ENCODE measurements at regions not wholly inside any gene's neighbourhood (a gene's known extent, or its start where the extent isn't known, plus 50 kb on each side); places are given as distances from the start of the nearest gene placed in this dataset.

- no peak overlapping the region for H3K14ac ChIP-seq (ENCODE audit: insufficient read length)
- CTCF ChIA-PET (ENCODE audit: partially characterized antibody), result no interaction called here
- peaks cover 55 to 100% (median 81%) of the 10 kb centered on the region in 4 experiments for H3K36me3 ChIP-seq (ENCODE audit: control insufficient read depth in 2 of 4, insufficient read depth in 4 of 4, low read length in 3 of 4)
Observed at GRCh38 chr15:25094519-25094918, 139.7 kb downstream of the SNRPN start.

More at GRCh38 chr15:25094519-25094918, 139.7 kb downstream of the SNRPN start:
- Histone ChIP-seq H4K20me1 (replicated peaks in 1 of 2; ENCODE audit: control insufficient read depth in 1 of 2, insufficient read depth in 2 of 2, low read length in 2 of 2) (peaks cover 4% of the 10 kb centered on the region in 2 experiments), H3K27ac (ENCODE audit: low read depth, low read length) (no peak overlapping the region), H3K23ac (ENCODE audit: insufficient read length) (no peak overlapping the region), H3K9ac (replicated peaks in 1 of 4; ENCODE audit: extremely low read depth in 1 of 4, low read depth in 3 of 4, low read length in 3 of 4) (no peak overlapping the region), H3K79me1 (ENCODE audit: low read depth, low read length) (no peaks in the 10 kb centered on the region), H3K18ac (ENCODE audit: extremely low read depth, low read length) (no peak overlapping the region), H4K91ac (replicated peaks; ENCODE audit: insufficient read length, low read length) (no peak overlapping the region), H2BK15ac (ENCODE audit: low read length) (no peak overlapping the region), H3K4me2 (ENCODE audit: insufficient read depth in 1 of 2, low read depth in 2 of 2, low read length in 2 of 2) (no peak overlapping the region), H3K4me3 (ENCODE audit: extremely low read depth in 1 of 4, insufficient read depth in 2 of 4, low read depth in 3 of 4, low read length in 4 of 4) (no peak overlapping the region), H2BK120ac (replicated peaks; ENCODE audit: low read depth, low read length) (no peak overlapping the region), H3K9me3 (ENCODE audit: insufficient read depth in 2 of 2, low read depth in 1 of 2, low read length in 1 of 2) (peaks cover 23 to 34% of the 10 kb centered on the region in 2 experiments; a peak in 3 of 4 replicates), H3K27me3 (replicated peaks in 1 of 4; ENCODE audit: control insufficient read depth in 3 of 4, extremely low read depth in 1 of 4, insufficient read depth in 3 of 4, low read length in 3 of 4) (no peaks in the 10 kb centered on the region), H2BK12ac (ENCODE audit: low read depth, low read length) (no peak overlapping the region), H2BK5ac (ENCODE audit: low read depth, low read length) (no peak overlapping the region), H3K79me2 (ENCODE audit: control insufficient read depth in 1 of 2, insufficient read depth in 2 of 2, low read length in 2 of 2) (peaks cover 0 to 24% of the 10 kb centered on the region in 2 experiments; a peak in 2 of 4 replicates), H4K8ac (ENCODE audit: extremely low read depth, insufficient read depth, low read length) (no peak overlapping the region), H2AK5ac (ENCODE audit: low read depth, low read length) (no peak overlapping the region), H3K4me1 (replicated peaks in 1 of 4; ENCODE audit: control insufficient read depth in 3 of 4, insufficient read depth in 4 of 4, low read length in 3 of 4) (no peaks in the 10 kb centered on the region), H3K4ac (replicated peaks; ENCODE audit: insufficient read length, low read depth, low read length) (no peak overlapping the region), H2AFZ (ENCODE audit: low read length) (no peak overlapping the region), H2BK20ac (ENCODE audit: low read length) (no peak overlapping the region), H3K23me2 (ENCODE audit: low read depth, low read length) (no peaks in the 10 kb centered on the region), H4K5ac (ENCODE audit: insufficient read length, low read depth, low read length) (no peak overlapping the region), H3K56ac (replicated peaks; ENCODE audit: insufficient read length, low read depth, low read length) (no peak overlapping the region)
- no peak for TF ChIP-seq USF2 (IDR thresholded peaks at IDR 0.05; ENCODE audit: low read length)
- no peak for TF ChIP-seq NANOG (IDR thresholded peaks at IDR 0.05; ENCODE audit: insufficient read depth, low read depth, low read length, poor library complexity, severe bottlenecking)
- TF ChIP-seq HDAC2 (IDR thresholded peaks at IDR 0.05; ENCODE audit: borderline replicate concordance in 1 of 2, low read depth in 2 of 2, low read length in 2 of 2), result no peak
- no peak for TF ChIP-seq FOSL1 (IDR thresholded peaks at IDR 0.05; ENCODE audit: insufficient read depth, low read depth, low read length)
- FAIRE-seq (no peak), DNase-seq (ENCODE audit: low read depth in 1 of 2, low spot score in 2 of 2) (peak in 1 of 2 experiments; percentile 33)
- POLR2A ChIA-PET (ENCODE audit: partially characterized antibody), result no interaction called here
- WGBS, 2 experiments (ENCODE audit: extremely low coverage in 1 of 2, insufficient coverage in 1 of 2, insufficient read length in 1 of 2, insufficient replicate concordance in 2 of 2, low coverage in 1 of 2, low lambda C conversion rate in 2 of 2, missing lambda C conversion rate in 1 of 2), result 96% methylated on average over 5 of the region's 5 CpGs; no CpG with 5 or more reads in 1 of the 2 experiments
